ENCODE measurements at regions not wholly inside any gene's neighbourhood (a gene's known extent, or its start where the extent isn't known, plus 50 kb on each side); places are given as distances from the start of the nearest gene placed in this dataset.

DNA sequence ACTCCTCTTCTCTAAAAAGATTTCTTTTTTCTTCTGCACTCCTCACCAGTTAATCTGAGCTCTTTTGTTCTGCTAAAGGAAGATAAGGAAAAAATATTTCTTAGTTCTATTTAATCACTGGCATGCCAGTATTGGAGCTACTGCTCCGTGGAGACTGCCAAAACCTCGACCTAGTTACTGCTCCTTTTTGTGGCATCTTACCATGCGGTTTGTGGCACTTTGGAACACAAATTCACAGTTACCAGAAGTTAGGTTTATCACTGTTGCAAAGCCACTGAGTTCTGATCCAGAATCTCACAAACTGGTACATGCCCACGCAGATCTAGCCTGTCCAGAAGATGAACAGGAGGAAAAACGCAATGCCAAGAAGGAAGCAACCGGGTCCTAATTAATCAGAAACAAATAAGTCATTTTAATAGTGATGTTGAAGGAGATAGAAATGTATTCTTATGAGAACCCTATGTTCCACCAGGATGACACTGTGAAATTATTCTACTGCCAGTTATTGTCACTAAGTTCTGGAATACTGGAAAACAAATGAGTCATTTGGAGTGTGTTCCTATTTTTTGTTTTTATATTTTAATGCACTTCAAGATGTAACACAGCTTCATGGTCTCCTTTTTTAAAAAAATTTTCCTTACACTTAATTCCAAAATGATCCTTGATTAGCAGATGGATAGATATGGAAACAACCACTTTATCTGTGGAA lies 106.7 kb upstream of the GK2 start:
- no peaks in the 10 kb centered on the region for H3K4me1 ChIP-seq (ENCODE audit: insufficient read depth, low read length)
- H3K36me3 ChIP-seq (ENCODE audit: insufficient read depth, low read length) = no peaks in the 10 kb centered on the region
- no peaks in the 10 kb centered on the region for H4K20me1 ChIP-seq (ENCODE audit: insufficient read depth, low read length)
- H3K79me2 ChIP-seq (ENCODE audit: insufficient read depth, low read length) = no peaks in the 10 kb centered on the region
- no peaks in the 10 kb centered on the region for H3K9me3 ChIP-seq (ENCODE audit: low read depth, low read length)
- no peak overlapping the region for H3K27ac ChIP-seq (ENCODE audit: low read depth, low read length)
- TF ChIP-seq, protein P1, sequence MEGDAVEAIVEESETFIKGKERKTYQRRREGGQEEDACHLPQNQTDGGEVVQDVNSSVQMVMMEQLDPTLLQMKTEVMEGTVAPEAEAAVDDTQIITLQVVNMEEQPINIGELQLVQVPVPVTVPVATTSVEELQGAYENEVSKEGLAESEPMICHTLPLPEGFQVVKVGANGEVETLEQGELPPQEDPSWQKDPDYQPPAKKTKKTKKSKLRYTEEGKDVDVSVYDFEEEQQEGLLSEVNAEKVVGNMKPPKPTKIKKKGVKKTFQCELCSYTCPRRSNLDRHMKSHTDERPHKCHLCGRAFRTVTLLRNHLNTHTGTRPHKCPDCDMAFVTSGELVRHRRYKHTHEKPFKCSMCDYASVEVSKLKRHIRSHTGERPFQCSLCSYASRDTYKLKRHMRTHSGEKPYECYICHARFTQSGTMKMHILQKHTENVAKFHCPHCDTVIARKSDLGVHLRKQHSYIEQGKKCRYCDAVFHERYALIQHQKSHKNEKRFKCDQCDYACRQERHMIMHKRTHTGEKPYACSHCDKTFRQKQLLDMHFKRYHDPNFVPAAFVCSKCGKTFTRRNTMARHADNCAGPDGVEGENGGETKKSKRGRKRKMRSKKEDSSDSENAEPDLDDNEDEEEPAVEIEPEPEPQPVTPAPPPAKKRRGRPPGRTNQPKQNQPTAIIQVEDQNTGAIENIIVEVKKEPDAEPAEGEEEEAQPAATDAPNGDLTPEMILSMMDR (IDR thresholded peaks at IDR 0.05; ENCODE audit: extremely low read depth, low read depth, low read length) = no peak
- no peak for DNase-seq (ENCODE audit: insufficient read length, low spot score, missing footprints)
- no peak overlapping the region for H2AFZ ChIP-seq (ENCODE audit: low read length)
- no peaks in the 10 kb centered on the region for H3K27me3 ChIP-seq (ENCODE audit: insufficient read depth, low read length)
- H3K4me2 ChIP-seq (ENCODE audit: insufficient read depth, low read length) = no peak overlapping the region
- no peak overlapping the region for H3K4me3 ChIP-seq (ENCODE audit: insufficient read depth, low read length)

GRCh38 chr4:79513576-79513975 lies 105.5 kb upstream of the GK2 start:
- TF ChIP-seq, protein P1 (IDR thresholded peaks at IDR 0.05; ENCODE audit: extremely low read depth, low read depth, low read length) = no peak
- DNase-seq (ENCODE audit: insufficient read length, low spot score, missing footprints) = no peak

GRCh38 chr4:79512363-79512762 lies 104.3 kb upstream of the GK2 start:
- H3K27ac ChIP-seq (ENCODE audit: low read depth, low read length) = no peak overlapping the region
- H3K27me3 ChIP-seq (ENCODE audit: insufficient read depth, low read length) = no peaks in the 10 kb centered on the region
- no peaks in the 10 kb centered on the region for H3K9me3 ChIP-seq (ENCODE audit: low read depth, low read length)
- no peak overlapping the region for H3K4me2 ChIP-seq (ENCODE audit: insufficient read depth, low read length)
- no peaks in the 10 kb centered on the region for H4K20me1 ChIP-seq (ENCODE audit: insufficient read depth, low read length)
- H3K4me3 ChIP-seq (ENCODE audit: insufficient read depth, low read length) = no peak overlapping the region
- DNase-seq (ENCODE audit: insufficient read length, low spot score, missing footprints) = no peak
- no peaks in the 10 kb centered on the region for H3K36me3 ChIP-seq (ENCODE audit: insufficient read depth, low read length)
- no peaks in the 10 kb centered on the region for H3K79me2 ChIP-seq (ENCODE audit: insufficient read depth, low read length)
- TF ChIP-seq, protein P1 (IDR thresholded peaks at IDR 0.05; ENCODE audit: extremely low read depth, low read depth, low read length) = no peak
- no peaks in the 10 kb centered on the region for H3K4me1 ChIP-seq (ENCODE audit: insufficient read depth, low read length)
- no peak overlapping the region for H2AFZ ChIP-seq (ENCODE audit: low read length)

More at GRCh38 chr4:79513576-79513975, 105.5 kb upstream of the GK2 start:
- no peaks in the 10 kb centered on the region for H4K20me1 ChIP-seq (ENCODE audit: insufficient read depth, low read length)
- H3K4me1 ChIP-seq (ENCODE audit: insufficient read depth, low read length) = no peaks in the 10 kb centered on the region
- H3K4me3 ChIP-seq (ENCODE audit: insufficient read depth, low read length) = no peak overlapping the region
- no peaks in the 10 kb centered on the region for H3K27me3 ChIP-seq (ENCODE audit: insufficient read depth, low read length)
- H3K36me3 ChIP-seq (ENCODE audit: insufficient read depth, low read length) = no peaks in the 10 kb centered on the region
- H2AFZ ChIP-seq (ENCODE audit: low read length) = no peak overlapping the region
- no peak overlapping the region for H3K4me2 ChIP-seq (ENCODE audit: insufficient read depth, low read length)
- no peaks in the 10 kb centered on the region for H3K9me3 ChIP-seq (ENCODE audit: low read depth, low read length)
- H3K27ac ChIP-seq (ENCODE audit: low read depth, low read length) = no peak overlapping the region
- H3K79me2 ChIP-seq (ENCODE audit: insufficient read depth, low read length) = no peaks in the 10 kb centered on the region

- no peak overlapping the region for H2AFZ ChIP-seq (ENCODE audit: low read length)
- no peaks in the 10 kb centered on the region for H3K9me3 ChIP-seq (ENCODE audit: low read depth, low read length)
- no peak overlapping the region for H3K27ac ChIP-seq (ENCODE audit: low read depth, low read length)
- no peak overlapping the region for H3K4me2 ChIP-seq (ENCODE audit: insufficient read depth, low read length)
- no peak for DNase-seq (ENCODE audit: insufficient read length, low spot score, missing footprints)
- H3K4me1 ChIP-seq (ENCODE audit: insufficient read depth, low read length) = no peaks in the 10 kb centered on the region
- H4K20me1 ChIP-seq (ENCODE audit: insufficient read depth, low read length) = no peaks in the 10 kb centered on the region
- no peak overlapping the region for H3K4me3 ChIP-seq (ENCODE audit: insufficient read depth, low read length)
- TF ChIP-seq, protein P1 (IDR thresholded peaks at IDR 0.05; ENCODE audit: extremely low read depth, low read depth, low read length) = no peak
- H3K27me3 ChIP-seq (ENCODE audit: insufficient read depth, low read length) = no peaks in the 10 kb centered on the region
- no peaks in the 10 kb centered on the region for H3K36me3 ChIP-seq (ENCODE audit: insufficient read depth, low read length)
- no peaks in the 10 kb centered on the region for H3K79me2 ChIP-seq (ENCODE audit: insufficient read depth, low read length)
Measured at GRCh38 chr4:79502081-79502480, 94.1 kb upstream of the GK2 start.
